ENCODE measurements at regions not wholly inside any gene's neighbourhood (a gene's known extent, or its start where the extent isn't known, plus 50 kb on each side); places are given as distances from the start of the nearest gene placed in this dataset.

GRCh38 chr7:65750511-65751344 lies 122.1 kb upstream of the VKORC1L1 start (continued):
- TF ChIP-seq MGA (IDR thresholded peaks at IDR 0.05): peak; percentile 30; the same call in 1 of the 2 replicates
- TF ChIP-seq, protein P1, sequence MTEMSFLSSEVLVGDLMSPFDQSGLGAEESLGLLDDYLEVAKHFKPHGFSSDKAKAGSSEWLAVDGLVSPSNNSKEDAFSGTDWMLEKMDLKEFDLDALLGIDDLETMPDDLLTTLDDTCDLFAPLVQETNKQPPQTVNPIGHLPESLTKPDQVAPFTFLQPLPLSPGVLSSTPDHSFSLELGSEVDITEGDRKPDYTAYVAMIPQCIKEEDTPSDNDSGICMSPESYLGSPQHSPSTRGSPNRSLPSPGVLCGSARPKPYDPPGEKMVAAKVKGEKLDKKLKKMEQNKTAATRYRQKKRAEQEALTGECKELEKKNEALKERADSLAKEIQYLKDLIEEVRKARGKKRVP (CRISPR knock-in tag; IDR thresholded peaks at IDR 0.05): 0 out of 2 replicates have a peak, but pooled peaks have one; percentile 10
- peak; percentile 45 for TF ChIP-seq PRPF4 (IDR thresholded peaks at IDR 0.05; ENCODE audit: insufficient read depth, low read depth, low read length, poor library complexity, severe bottlenecking)
- TF ChIP-seq ZNF76 (CRISPR knock-in tag; IDR thresholded peaks at IDR 0.05; ENCODE audit: borderline replicate concordance): 0 out of 2 replicates have a peak, but pooled peaks have one; percentile 56
- TF ChIP-seq HOXB6 (CRISPR knock-in tag; IDR thresholded peaks at IDR 0.05; ENCODE audit: borderline replicate concordance): peak; percentile 40; the same call in 1 of the 2 replicates
- TF ChIP-seq JUND (IDR thresholded peaks at IDR 0.05; ENCODE audit: borderline replicate concordance, low read depth, low read length): 0 out of 2 replicates have a peak, but pooled peaks have one; percentile 5
- TF ChIP-seq JUND (tag; IDR thresholded peaks at IDR 0.05; ENCODE audit: borderline replicate concordance, low read depth, low read length): no peak; the same call in 2 of the 3 replicates
- TF ChIP-seq SIN3B (IDR thresholded peaks at IDR 0.05; ENCODE audit: low read depth): peak; percentile 75
- 0 out of 2 replicates have a peak, but pooled peaks have one; percentile 35 for TF ChIP-seq ZBTB26 (CRISPR knock-in tag; IDR thresholded peaks at IDR 0.05)
- peak; percentile 93 for TF ChIP-seq CTBP1 (IDR thresholded peaks at IDR 0.05; ENCODE audit: borderline replicate concordance)
- peak; percentile 67 for TF ChIP-seq RBM22 (IDR thresholded peaks at IDR 0.05; ENCODE audit: low read depth, low read length, poor library complexity, severe bottlenecking)

Measured in K562 (cell line).